Fibroblast of upper back skin (primary cell): ENCODE measurements at regions not wholly inside any gene's neighbourhood (a gene's known extent, or its start where the extent isn't known, plus 50 kb on each side); places are given as distances from the start of the nearest gene placed in this dataset.

Experiments
- DNase-seq: peaks from one replicate; pipeline ENCODE4 v3.0.0-alpha.2; 2013

DNA sequence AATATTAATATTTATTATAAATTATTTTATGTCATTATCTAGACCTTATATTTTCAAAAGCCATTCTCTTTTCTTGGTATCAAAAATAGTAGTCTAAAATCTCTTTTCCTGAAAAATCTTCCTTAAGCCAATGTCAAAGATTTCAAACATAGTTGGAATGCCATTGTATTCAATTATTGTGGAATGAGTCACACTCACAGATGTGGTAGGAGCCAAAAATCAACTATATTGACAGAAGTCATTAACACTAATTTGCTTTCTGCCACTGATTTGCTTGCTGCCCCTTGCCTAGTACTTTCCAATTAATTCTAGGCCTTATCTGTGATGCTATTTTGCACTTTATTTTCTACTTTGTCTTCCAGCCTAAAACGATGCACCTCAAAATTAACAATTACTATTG lies 1326.3 kb upstream of the GJE1 start:
- DNase-seq, result peak; percentile 40

DNA sequence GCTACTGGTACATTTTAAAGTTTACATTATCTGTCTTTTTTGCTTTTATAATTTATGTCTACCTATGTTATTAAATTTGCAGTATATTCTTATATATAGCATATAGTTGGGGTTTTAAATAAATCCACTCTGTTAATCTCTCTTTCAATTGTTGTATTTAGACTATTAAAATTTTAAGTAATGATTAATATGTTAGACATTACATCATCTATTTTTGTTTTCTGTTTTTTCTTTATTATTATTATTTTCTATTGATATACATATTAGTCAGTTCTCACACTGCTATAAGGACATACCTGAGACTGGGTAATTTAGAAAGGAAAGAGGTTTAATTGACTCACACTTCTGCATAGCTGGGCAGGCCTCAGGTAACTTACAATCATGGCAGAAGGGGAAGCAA lies 1338.2 kb upstream of the GJE1 start:
- DNase-seq, result no peak

DNA sequence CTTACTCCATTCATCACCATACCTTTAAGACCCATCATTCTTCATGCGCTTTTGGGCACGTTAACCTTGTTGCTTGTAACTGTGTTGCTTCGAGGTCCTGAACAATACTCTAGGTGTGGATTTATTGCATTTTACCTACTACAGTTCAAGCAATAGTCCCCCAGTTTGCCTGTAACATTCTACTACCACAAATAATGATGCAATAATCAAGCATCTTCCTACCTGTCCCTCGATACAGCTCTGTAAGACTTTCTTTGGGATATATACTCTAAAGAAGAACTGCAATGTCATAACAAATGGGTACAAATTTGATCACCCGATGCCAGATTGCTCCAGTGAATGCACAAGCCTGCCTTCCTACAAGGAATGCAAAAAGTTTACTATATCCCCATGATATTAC lies 1342.6 kb upstream of the GJE1 start:
- DNase-seq, result no peak

DNA sequence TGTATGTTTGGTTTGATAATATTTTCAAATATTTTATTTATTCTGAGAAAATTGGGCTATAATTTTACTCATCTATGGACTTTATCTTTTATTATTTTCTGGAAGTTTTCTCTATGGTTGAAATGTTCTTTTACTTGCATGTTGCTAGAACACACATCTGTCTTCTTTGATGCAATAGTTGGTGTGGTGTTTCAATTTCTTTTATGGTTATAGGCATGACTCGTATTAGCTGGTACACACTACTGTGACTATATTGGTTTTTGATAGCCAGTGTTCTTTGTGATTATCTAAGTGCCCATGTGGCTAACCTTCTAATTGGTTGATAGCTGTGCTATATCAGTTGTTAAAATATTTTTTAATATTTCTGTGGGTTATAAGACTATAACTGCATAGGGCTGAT lies 1343.3 kb upstream of the GJE1 start:
- no peak for DNase-seq

DNA sequence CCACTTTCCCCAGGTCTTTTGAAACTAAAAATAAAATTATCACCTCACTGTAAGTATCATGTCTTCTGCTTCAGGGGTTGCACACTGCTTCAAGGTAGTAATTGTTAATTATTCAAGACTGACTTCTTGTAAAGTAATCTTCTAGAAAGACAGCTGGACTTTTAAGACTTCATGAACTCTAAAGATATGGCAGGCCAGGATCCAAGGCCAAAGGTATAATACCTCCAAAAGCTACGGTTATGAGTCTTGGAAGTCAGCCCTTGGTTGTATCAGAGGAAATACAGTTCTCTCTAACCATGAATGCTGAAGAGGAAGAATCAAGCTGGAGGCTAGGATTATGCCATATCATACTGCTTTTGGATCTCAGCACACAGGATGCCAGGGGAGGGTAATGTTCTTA lies 1346.8 kb upstream of the GJE1 start:
- no peak for DNase-seq

DNA sequence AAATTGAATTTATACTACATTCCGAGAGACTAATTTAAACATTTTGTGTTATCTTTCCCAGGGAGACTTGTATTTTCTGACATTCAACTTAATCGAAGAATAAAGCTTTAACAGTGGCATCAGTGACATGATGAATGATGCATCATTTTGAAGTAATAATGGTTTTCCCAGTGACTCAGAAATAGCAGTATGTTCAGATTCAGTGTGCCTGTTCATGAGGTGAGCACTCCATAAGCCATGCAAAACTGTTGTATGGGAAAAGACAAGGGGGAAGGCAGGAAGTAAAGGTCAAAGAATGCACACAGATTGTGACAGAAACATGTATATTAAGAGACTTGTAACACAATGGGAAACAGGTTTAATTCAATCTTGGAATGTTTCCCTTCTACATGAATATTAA lies 1348.2 kb upstream of the GJE1 start:
- DNase-seq, result peak; percentile 74

DNA sequence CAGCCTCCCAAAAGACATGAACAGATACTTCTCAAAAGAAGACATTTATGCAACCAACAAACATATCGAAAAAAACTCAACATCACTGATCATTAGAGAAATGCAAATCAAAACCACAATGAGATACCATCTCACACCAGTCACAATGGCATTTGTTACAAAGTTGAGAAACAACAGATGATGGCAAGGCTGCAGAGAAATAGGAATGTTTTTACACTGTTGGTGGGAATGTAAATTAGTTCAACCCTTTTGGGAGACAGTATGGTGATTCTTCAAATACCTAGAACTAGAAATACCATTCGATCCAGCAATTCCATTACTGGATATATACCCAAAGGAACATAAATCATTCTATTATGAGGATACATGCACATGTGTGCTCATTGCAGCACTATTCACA lies 1349.2 kb upstream of the GJE1 start:
- DNase-seq, result peak; percentile 58

DNA sequence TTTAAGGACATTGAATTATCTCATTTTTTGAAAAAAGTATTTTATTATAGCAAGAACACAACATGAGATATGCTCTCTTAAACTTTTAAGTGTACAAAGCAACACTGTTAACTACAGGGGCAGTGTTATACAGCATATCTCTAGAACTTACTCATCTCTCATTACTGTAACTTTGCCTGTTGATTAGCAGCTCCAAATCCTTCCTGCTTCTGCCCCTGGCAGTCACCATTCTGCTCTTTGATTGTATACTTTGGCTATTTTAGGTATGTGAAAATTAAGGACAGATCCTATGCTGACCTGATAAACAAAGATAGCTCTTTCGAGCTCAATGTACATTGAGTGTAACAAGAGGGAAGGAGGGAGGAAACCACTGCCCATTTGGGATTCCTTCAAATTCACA lies 1349.8 kb upstream of the GJE1 start:
- no peak for DNase-seq

DNA sequence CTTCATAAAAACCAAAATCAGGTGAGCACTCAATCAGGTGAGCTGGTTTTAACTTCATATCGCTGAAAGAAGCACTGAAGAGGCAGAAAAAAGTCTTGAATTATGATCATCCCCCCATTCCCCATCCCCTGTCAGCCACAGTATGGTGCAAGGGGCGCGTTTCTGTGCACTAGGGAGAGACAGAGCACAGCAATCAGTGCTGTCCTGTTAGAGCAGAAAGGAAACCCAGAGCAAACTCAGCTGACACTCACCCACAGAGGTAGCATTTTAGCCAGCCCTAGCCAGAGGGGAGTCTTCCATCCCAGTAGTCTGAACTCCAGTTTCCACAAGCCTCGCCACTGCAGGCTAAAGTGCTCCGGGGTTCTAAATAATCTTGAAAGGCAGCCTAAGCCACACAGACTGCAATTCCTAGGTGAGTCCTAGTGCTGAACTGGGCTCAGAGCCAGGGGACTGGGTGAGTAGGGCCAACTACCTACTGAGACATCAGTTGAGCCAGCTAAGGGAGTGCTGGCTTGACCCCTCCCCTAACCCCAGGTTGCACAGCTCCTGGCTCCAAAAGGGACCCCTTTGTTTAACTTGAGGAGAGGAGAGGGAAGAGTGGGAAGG lies 1352.6 kb upstream of the GJE1 start:
- no peak for DNase-seq

DNA sequence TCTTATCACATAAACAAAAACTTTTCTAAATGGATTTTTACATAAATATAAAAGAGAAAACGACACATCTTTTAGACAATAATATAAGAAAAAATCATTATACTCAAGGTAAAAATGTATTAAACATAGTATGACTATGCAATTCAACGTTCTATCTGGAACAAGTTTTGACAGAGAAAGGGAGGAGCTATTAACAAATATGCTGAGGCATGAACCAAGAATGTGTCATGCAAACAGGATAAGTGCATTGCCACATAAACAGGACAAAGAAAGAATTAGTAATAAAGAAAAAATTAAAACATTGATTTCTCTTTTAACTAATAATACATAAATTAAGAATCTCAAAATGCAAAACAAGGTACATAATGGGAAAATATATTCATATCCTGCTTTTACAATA lies 1353.4 kb upstream of the GJE1 start:
- no peak for DNase-seq

DNA sequence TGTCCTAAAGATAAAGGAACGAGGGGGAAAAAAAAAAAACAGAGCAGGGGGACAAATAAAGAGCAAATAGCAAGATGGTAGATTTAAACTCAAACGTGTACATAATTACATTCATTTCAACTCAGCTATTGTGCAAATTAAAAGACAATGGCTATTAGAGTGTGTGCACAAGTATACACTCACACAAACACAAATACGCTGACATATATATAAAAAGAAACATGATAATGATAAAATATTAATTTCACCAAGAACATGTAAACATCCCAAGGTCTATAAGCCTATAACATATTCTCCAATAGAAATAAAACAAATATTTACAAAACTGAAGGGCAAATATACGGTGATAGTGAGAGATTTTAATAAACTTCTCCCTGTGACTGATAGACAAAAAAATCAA lies 1354.9 kb upstream of the GJE1 start:
- no peak for DNase-seq

DNA sequence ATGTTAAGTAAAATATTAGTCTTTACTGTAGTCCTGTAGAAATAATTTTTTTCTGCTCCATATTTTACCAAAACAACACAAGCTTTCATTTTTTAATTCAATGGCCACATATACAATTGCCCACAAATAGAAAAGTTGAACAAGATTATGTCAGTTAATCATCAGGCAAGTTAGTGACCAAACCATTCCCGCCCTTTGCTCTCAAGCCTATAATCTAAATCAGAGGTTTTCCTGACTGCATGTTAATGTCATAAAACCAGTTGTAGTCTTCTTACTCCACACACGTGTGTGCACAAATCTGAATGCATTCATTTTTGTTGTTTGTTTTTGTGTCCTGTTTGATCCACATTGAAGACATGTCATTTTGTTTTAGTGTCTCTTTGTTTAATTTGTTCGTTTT lies 1357.7 kb upstream of the GJE1 start:
- no peak for DNase-seq

DNA sequence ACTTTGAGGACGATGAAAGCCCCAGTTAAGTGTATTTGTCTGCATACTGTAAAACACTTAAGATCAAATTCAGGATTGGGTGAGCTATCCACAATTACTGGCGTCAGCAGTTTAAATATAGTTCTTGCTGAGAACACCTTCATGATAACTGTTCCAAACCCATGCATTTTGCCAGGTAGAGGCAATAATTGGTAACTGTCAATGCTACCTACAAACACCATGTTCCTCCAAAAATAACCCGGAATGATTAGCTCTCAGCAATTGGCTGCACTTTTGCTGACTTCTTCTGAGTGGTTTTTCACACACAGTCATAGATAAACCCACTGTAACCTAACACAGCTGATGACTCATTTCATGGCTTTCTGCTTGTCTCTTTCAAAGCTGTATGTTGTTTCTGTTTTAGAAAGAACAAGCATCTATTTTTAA lies 1358.6 kb upstream of the GJE1 start:
- peak; percentile 81 for DNase-seq

DNA sequence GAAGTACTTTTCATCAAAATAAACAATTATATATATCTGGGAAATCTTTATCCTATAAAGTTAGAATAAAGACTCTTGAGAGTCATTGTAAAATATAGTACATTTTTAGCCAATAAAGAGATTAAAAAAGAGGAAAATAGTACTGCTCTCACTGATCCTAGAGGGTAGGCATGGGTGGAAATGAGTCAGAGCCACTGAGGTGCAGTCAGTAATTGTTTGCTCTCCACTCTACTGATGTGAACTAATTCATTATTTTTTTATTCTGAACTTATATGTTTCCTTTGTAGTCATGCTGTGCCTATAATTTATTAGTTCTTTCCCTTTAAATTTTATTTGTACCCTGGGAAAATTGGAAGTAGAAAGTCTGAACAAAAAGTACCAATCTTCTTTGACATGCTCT lies 1359.4 kb upstream of the GJE1 start:
- DNase-seq, result no peak

DNA sequence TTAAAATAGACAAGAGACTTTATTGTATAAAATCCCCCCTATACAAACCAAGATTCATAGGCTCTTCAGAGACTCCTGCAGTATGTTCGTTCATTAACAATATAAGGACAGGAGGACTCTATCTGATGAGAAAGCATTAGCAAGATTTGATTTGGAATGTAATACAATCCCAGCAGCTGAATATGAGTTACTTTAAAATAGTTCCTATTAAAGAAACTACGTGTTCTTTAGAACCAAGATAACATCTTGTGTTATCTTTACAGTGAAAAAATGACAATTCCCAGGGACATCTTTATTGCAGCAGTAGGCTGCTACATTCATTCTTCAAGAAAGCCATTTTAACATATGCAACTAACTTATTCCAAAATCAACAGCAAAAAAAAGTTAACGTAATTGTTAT lies 1360.1 kb upstream of the GJE1 start:
- DNase-seq, result no peak

DNA sequence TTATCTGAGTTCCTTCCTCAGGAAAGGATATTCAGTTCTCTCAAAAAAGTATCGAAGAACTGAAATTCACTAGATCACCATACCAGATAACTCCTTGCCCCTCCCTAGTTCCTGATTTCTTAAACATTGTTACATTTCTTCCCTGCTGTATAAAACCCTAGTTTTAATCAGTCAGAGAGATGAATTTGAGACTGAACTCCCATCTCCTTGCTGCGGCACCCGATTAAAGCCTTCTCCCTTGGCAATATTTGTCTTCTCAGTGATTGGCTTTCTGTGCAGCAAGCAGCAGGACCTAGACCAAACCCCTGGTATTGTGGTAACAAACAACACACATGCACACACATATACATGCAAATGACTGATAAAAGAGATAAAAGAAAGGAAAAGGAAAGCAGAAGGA lies 1364.6 kb upstream of the GJE1 start:
- DNase-seq, result no peak

DNA sequence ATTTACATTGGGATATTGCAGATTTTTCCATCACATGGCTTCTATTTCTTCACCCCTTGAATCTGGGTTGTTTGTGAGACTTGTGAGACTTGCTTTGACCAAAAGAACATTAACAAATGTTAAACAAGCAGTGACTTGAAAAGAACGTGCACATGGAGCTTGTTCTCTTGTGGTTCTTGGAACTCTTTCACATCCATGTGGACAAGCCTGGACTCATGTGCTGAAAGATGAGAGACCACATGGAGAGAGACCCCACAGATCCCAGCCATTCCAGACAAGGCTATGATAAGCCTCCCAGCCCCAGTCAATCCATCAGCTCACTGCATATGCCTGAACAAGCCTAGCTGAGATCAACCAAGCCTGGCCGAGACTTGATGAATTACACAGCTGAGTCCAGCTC lies 1365.7 kb upstream of the GJE1 start:
- DNase-seq, result peak; percentile 48

DNA sequence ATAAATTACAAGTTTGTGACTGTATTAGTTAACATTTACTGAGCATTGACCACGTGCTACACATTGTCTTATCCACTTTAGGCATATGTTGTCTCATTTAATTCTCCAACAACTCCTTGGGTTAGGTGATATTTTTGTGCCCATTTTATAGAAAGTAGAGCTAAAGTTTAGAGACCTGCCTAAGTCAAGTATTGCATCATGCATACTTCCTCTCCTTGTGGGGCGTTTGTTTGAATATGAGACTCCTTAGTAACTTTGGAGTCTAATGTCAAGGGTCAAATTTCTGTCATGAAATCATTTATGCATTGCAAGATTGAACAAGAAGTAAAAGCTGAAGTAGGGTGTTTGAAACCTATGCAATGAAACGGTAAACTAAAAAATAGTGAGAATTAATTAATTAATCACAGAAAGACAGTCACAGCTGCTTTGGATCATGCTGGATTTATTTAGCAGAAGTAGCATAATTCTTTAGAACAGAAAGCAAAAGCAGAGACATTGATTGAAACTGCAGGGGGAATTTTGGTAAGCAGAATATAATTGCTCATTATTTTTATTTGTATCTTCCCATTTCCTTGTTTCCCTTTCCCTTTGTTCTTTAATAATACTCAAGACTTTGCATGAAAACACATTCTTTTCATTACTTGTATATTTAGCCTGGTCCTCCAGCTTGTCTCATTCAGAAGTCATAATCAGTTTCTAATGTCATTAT lies 1374.4 kb upstream of the GJE1 start:
- DNase-seq, result no peak

DNA sequence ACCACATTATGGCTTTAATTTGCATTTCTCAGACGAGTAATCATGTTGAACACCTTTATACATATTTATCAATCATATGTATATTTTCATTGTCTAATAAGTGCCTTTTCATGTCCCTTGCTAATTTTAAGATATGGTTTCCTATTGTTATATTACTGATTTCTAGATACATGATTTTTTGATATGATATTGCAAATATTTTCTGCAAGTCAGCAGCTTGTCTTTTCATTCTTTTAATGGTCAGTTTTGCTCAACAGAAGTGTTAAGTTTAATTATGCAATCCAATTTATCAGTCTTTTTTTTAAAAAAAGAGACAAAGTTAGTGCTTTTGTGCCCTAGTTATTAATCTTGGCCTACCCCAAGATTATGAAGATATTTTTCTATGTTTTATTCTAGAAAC lies 1377.8 kb upstream of the CITED2 start:
- no peak for DNase-seq

DNA sequence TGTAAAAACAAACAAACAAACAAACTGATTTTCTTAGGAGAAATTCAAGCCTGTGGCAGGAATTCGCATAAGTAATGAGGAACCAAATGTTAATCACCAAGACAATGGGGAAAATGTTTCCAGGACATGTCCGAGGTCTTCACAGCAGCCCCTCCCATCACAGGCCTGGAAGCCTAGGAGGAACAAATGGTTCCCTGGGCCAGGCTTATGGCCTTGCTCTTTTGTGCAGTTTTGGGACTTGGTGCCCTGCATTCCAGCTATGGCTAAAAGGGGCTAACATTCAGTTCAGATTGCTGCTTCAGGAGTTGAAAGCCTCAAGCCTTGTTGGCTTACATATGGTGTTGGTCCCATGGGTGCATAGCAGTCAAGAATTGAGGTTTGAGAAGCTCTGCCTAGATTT lies 1372.7 kb upstream of the CITED2 start:
- DNase-seq, result no peak

DNA sequence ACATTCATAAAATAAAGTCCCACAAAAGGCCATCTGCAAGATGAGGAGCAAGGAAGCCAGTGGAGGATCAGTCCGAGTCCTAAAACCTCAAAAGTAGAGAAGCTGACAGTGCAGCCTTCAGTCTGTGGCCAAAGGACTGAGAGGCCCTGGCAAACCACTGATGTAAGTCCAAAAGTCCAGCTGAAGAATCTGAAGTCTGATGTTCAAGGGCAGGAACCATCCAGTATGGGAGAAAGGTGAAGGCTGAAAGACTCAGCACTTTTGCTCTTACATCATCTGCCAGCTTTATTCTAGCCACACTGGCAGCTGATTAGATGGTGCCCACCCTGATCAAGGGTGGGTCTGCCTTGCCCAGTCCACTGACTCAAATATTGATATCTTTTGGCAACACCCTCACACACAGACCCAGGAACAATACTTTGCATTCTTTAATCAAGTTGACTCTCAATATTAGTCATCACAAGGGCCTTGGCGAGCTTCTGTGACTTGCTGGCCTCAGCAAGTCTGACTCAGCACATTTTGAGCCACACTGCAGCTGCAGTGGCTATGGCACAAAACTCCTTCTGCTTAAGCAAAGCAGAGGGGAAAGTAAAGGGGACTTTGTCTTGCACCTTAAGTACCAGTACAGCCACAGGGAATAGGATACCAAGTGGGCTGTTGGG lies 1370.3 kb upstream of the CITED2 start:
- peak; percentile 71 for DNase-seq

DNA sequence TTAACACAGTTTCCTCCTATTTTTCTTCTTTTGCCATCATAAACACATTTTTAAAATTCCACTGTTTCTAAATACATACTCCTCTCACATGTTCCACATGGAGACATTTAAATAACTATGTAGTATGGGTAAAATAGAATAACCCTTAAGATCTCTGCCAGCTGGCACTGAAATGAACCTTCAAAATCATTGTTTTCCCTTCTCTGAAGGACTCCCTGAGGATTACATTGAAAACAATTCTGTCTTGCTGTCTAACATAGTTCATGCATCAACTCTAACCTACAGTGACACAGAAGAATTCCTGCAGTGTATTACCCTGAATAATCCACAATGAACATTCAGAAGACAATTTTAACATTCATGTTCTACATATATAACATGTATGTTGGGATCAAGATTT lies 1361.8 kb upstream of the CITED2 start:
- DNase-seq, result peak; percentile 72

DNA sequence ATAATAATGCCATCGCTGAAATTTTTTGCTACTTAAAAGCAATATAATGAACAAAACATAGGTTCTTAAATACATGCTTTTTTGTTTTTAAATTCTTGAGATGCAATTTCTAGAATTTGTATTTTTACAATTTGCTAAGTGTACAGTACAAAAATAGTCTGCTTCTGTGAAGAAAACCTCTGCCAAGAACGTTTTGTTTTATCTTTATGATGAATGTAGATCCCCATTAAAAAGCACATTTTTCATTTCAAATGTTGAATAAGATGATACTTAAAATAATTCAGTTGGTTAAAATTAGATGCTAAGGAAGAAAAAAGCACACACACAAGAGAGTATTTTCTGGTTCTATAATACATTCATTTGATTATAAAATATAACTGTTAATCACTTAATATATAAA lies 1358.5 kb upstream of the CITED2 start:
- no peak for DNase-seq

DNA sequence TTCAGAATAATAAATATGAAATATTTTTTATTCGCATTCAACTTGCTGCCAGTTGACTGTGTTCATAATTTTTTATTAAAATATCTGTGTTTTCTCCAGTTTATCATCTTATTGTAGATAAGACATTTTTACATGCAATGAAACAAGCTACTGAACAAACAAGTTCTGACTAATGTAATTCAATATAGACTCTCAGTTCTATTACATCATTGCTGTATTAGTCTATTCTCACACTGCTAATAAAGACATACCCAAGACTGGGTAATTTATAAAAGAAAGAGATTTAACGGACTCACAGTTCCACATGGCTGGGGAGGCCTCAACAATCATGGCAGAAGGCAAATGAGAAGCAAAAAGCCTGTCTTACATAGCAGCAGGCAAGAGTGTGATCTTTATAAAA lies 1357.7 kb upstream of the CITED2 start:
- no peak for DNase-seq

DNA sequence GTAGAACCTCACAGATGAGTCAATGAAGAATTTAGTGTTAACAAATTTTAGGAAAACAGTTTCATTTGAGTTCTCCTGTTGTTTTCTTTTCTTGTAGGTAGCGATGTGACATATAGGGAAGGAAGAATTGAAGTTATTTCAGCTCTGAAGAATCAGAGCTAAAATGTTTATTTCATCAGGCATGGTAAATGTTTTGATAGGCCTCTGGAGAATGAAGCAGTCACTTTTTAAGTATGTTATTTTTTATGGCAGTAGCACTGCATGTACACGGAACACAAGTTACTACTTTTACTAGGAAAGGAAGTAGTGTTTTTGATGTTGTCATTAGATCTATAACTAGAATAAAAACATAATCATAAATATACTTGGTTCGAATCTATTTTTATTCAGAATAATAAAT lies 1357.3 kb upstream of the CITED2 start:
- DNase-seq, result no peak
